ENCODE measurements at regions not wholly inside any gene's neighbourhood (a gene's known extent, or its start where the extent isn't known, plus 50 kb on each side); places are given as distances from the start of the nearest gene placed in this dataset.

- no CpG with 5 or more reads among the region's 12 CpGs for WGBS (ENCODE audit: extremely low coverage, insufficient coverage, insufficient read length)
- no peak for DNase-seq
- Histone ChIP-seq H3K4ac (ENCODE audit: low read depth, low read length) (no peak overlapping the region), H2BK12ac (ENCODE audit: low read length) (no peak overlapping the region), H3K4me3 (ENCODE audit: low read depth, low read length) (no peak overlapping the region), H4K8ac (ENCODE audit: low read depth, low read length) (no peak overlapping the region), H4K91ac (ENCODE audit: low read depth, low read length) (no peak overlapping the region), H3K23ac (ENCODE audit: low read length) (no peak overlapping the region), H3K27me3 (ENCODE audit: insufficient read depth, low read length) (no peaks in the 10 kb centered on the region), H3K4me2 (ENCODE audit: low read length) (no peak overlapping the region), H3K9ac (ENCODE audit: low read length) (no peak overlapping the region), H3K4me1 (ENCODE audit: control insufficient read depth in 1 of 2, insufficient read depth in 2 of 2, low read length in 2 of 2) (no peaks in the 10 kb centered on the region), H3K9me3 (ENCODE audit: insufficient read depth, low read depth, low read length) (peaks cover 1% of the 10 kb centered on the region), H2AK5ac (ENCODE audit: low read length) (no peak overlapping the region), H3K36me3 (ENCODE audit: control insufficient read depth in 1 of 2, insufficient read depth in 2 of 2, low read length in 2 of 2) (no peaks in the 10 kb centered on the region), H3K14ac (ENCODE audit: low read length) (no peak overlapping the region), H4K12ac (ENCODE audit: low read depth, low read length) (no peak overlapping the region), H2AFZ (ENCODE audit: insufficient read depth, low read length, poor library complexity) (no peak overlapping the region), H3K79me2 (ENCODE audit: control insufficient read depth, insufficient read depth, low read length, poor library complexity) (no peaks in the 10 kb centered on the region), H2BK120ac (ENCODE audit: insufficient read depth, low read length, poor library complexity) (no peak overlapping the region), H3K79me1 (ENCODE audit: low read length) (no peaks in the 10 kb centered on the region), H2BK5ac (ENCODE audit: low read depth, low read length, poor library complexity) (no peak overlapping the region), H3K27ac (ENCODE audit: low read depth, low read length) (no peak overlapping the region), H3K18ac (ENCODE audit: low read length) (no peak overlapping the region)
Observed at GRCh38 chr21:43281661-43282357, 113.0 kb downstream of the CRYAA start.

DNA sequence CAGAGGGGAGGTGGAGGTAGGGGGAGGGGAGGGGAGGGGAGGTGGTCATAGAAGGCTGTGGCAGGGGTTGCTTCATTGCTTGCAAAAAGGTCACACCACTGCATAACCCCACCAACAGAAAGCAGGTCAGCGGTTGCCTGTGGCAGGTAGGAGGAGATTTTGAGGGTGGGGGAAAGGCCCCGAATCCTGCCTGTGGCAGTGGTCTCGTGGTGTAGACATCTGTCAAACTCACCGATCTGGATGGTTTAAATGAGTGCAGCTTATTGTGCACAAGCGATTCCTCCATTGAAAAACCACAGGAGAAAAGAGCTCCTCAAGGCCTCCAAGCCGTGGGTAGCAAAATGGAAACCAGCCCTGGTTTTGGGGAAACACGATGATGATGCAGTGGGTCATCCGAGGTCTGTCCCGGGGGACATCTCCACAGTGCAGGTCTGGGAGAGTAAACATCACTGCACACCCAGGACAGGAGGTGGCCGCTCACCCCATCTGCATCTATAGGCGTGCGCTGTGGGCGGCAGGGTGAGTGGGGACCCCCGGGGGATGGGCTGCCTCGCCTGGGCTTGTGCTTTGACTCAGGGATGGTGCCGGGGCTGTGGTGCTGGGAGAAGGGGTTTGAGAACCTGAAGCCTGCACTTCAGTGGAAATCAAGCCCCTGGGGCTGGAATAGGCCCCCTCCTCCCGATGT, 112.3 kb downstream of the CRYAA start:
- WGBS (ENCODE audit: extremely low coverage, insufficient coverage, insufficient read length) = no CpG with 5 or more reads among the region's 17 CpGs
- peaks cover 1% of the 10 kb centered on the region for H3K9me3 ChIP-seq (ENCODE audit: insufficient read depth, low read depth, low read length)
- no peaks in the 10 kb centered on the region for H3K4me1 ChIP-seq (ENCODE audit: control insufficient read depth in 1 of 2, insufficient read depth in 2 of 2, low read length in 2 of 2)
- H3K14ac ChIP-seq (ENCODE audit: low read length) = no peak overlapping the region
- H3K23ac ChIP-seq (ENCODE audit: low read length) = no peak overlapping the region
- H3K4me2 ChIP-seq (ENCODE audit: low read length) = no peak overlapping the region
- no peaks in the 10 kb centered on the region for H3K79me1 ChIP-seq (ENCODE audit: low read length)
- H4K8ac ChIP-seq (ENCODE audit: low read depth, low read length) = no peak overlapping the region
- H4K91ac ChIP-seq (ENCODE audit: low read depth, low read length) = no peak overlapping the region
- no peaks in the 10 kb centered on the region for H3K36me3 ChIP-seq (ENCODE audit: control insufficient read depth in 1 of 2, insufficient read depth in 2 of 2, low read length in 2 of 2)
- H3K4ac ChIP-seq (ENCODE audit: low read depth, low read length) = no peak overlapping the region
- no peak overlapping the region for H2AFZ ChIP-seq (ENCODE audit: insufficient read depth, low read length, poor library complexity)
- H3K9ac ChIP-seq (ENCODE audit: low read length) = no peak overlapping the region
- H3K27ac ChIP-seq (ENCODE audit: low read depth, low read length) = no peak overlapping the region
- no peak overlapping the region for H2BK5ac ChIP-seq (ENCODE audit: low read depth, low read length, poor library complexity)
- no peak overlapping the region for H2BK12ac ChIP-seq (ENCODE audit: low read length)
- H3K79me2 ChIP-seq (ENCODE audit: control insufficient read depth, insufficient read depth, low read length, poor library complexity) = no peaks in the 10 kb centered on the region
- DNase-seq = no peak
- H2AK5ac ChIP-seq (ENCODE audit: low read length) = no peak overlapping the region
- H3K4me3 ChIP-seq (ENCODE audit: low read depth, low read length) = no peak overlapping the region
- no peaks in the 10 kb centered on the region for H3K27me3 ChIP-seq (ENCODE audit: insufficient read depth, low read length)
- H2BK120ac ChIP-seq (ENCODE audit: insufficient read depth, low read length, poor library complexity) = no peak overlapping the region
- H4K12ac ChIP-seq (ENCODE audit: low read depth, low read length) = no peak overlapping the region
- no peak overlapping the region for H3K18ac ChIP-seq (ENCODE audit: low read length)

DNA sequence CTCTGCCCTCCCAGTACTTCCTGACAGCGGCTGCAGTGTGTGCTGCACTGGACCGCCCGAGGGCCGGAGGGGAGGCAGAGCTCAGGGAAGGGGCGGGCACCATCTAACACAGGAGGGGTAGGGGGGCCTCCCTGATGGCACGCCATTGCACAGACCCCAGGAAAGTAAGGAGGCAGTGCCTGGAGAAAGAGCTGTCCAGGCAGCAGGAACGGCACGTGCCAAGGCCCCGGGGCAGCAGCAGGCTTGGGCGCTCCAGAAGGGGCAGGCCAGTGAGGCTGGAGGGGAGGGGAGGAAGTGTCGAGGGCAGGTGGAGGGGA, 110.7 kb downstream of the CRYAA start:
- H2AFZ ChIP-seq (ENCODE audit: insufficient read depth, low read length, poor library complexity) = no peak overlapping the region
- H2AK5ac ChIP-seq (ENCODE audit: low read length) = no peak overlapping the region
- no peak overlapping the region for H3K27ac ChIP-seq (ENCODE audit: low read depth, low read length)
- no peaks in the 10 kb centered on the region for H3K79me2 ChIP-seq (ENCODE audit: control insufficient read depth, insufficient read depth, low read length, poor library complexity)
- no peak overlapping the region for H2BK5ac ChIP-seq (ENCODE audit: low read depth, low read length, poor library complexity)
- H3K4me1 ChIP-seq (ENCODE audit: control insufficient read depth in 1 of 2, insufficient read depth in 2 of 2, low read length in 2 of 2) = no peaks in the 10 kb centered on the region
- H3K14ac ChIP-seq (ENCODE audit: low read length) = no peak overlapping the region
- H3K9me3 ChIP-seq (ENCODE audit: insufficient read depth, low read depth, low read length) = peaks cover 1% of the 10 kb centered on the region
- no peak overlapping the region for H3K23ac ChIP-seq (ENCODE audit: low read length)
- H3K4me3 ChIP-seq (ENCODE audit: low read depth, low read length) = no peak overlapping the region
- no peak overlapping the region for H3K4me2 ChIP-seq (ENCODE audit: low read length)
- no peaks in the 10 kb centered on the region for H3K36me3 ChIP-seq (ENCODE audit: control insufficient read depth in 1 of 2, insufficient read depth in 2 of 2, low read length in 2 of 2)
- H3K27me3 ChIP-seq (ENCODE audit: insufficient read depth, low read length) = no peaks in the 10 kb centered on the region
- H3K18ac ChIP-seq (ENCODE audit: low read length) = no peak overlapping the region
- H2BK12ac ChIP-seq (ENCODE audit: low read length) = no peak overlapping the region
- no peak overlapping the region for H3K9ac ChIP-seq (ENCODE audit: low read length)
- H3K79me1 ChIP-seq (ENCODE audit: low read length) = no peaks in the 10 kb centered on the region
- no peak overlapping the region for H4K12ac ChIP-seq (ENCODE audit: low read depth, low read length)
- H4K8ac ChIP-seq (ENCODE audit: low read depth, low read length) = no peak overlapping the region
- H4K91ac ChIP-seq (ENCODE audit: low read depth, low read length) = no peak overlapping the region
- H3K4ac ChIP-seq (ENCODE audit: low read depth, low read length) = no peak overlapping the region
- DNase-seq = no peak
- WGBS (ENCODE audit: extremely low coverage, insufficient coverage, insufficient read length) = no CpG with 5 or more reads among the region's 11 CpGs
- no peak overlapping the region for H2BK120ac ChIP-seq (ENCODE audit: insufficient read depth, low read length, poor library complexity)

- H4K8ac ChIP-seq (ENCODE audit: low read depth, low read length) = no peak overlapping the region
- no peak overlapping the region for H3K18ac ChIP-seq (ENCODE audit: low read length)
- WGBS (ENCODE audit: extremely low coverage, insufficient coverage, insufficient read length) = no CpG with 5 or more reads among the region's 32 CpGs
Observed at GRCh38 chr21:43278766-43279577, 110.2 kb downstream of the CRYAA start.

More at GRCh38 chr21:43278766-43279577, 110.2 kb downstream of the CRYAA start:
- H2BK120ac ChIP-seq (ENCODE audit: insufficient read depth, low read length, poor library complexity) = no peak overlapping the region
- H4K91ac ChIP-seq (ENCODE audit: low read depth, low read length) = no peak overlapping the region
- H3K79me1 ChIP-seq (ENCODE audit: low read length) = no peaks in the 10 kb centered on the region
- no peak overlapping the region for H3K9ac ChIP-seq (ENCODE audit: low read length)
- H3K23ac ChIP-seq (ENCODE audit: low read length) = no peak overlapping the region
- no peak overlapping the region for H3K4ac ChIP-seq (ENCODE audit: low read depth, low read length)
- no peak overlapping the region for H3K4me3 ChIP-seq (ENCODE audit: low read depth, low read length)
- no peaks in the 10 kb centered on the region for H3K36me3 ChIP-seq (ENCODE audit: control insufficient read depth in 1 of 2, insufficient read depth in 2 of 2, low read length in 2 of 2)
- no peaks in the 10 kb centered on the region for H3K4me1 ChIP-seq (ENCODE audit: control insufficient read depth in 1 of 2, insufficient read depth in 2 of 2, low read length in 2 of 2)
- H2BK12ac ChIP-seq (ENCODE audit: low read length) = no peak overlapping the region
- DNase-seq = peak in 1 of 2 donors; percentile 8
- H3K79me2 ChIP-seq (ENCODE audit: control insufficient read depth, insufficient read depth, low read length, poor library complexity) = no peaks in the 10 kb centered on the region
- H4K12ac ChIP-seq (ENCODE audit: low read depth, low read length) = no peak overlapping the region
- no peaks in the 10 kb centered on the region for H3K27me3 ChIP-seq (ENCODE audit: insufficient read depth, low read length)
- H3K27ac ChIP-seq (ENCODE audit: low read depth, low read length) = no peak overlapping the region
- H3K14ac ChIP-seq (ENCODE audit: low read length) = no peak overlapping the region
- no peak overlapping the region for H2AFZ ChIP-seq (ENCODE audit: insufficient read depth, low read length, poor library complexity)
- peaks cover 1% of the 10 kb centered on the region for H3K9me3 ChIP-seq (ENCODE audit: insufficient read depth, low read depth, low read length)
- H3K4me2 ChIP-seq (ENCODE audit: low read length) = no peak overlapping the region
- no peak overlapping the region for H2BK5ac ChIP-seq (ENCODE audit: low read depth, low read length, poor library complexity)
- no peak overlapping the region for H2AK5ac ChIP-seq (ENCODE audit: low read length)

Data from trophoblast cell (in vitro differentiated cells and primary cell).